IPS DF 6.9 (cell line): ENCODE measurements at regions not wholly inside any gene's neighbourhood (a gene's known extent, or its start where the extent isn't known, plus 50 kb on each side); places are given as distances from the start of the nearest gene placed in this dataset.

Experiments
- DNase-seq: peaks from one replicate; pipeline ENCODE4 v3.0.0-alpha.2; 2013; ENCODE audit warnings: low read depth, low spot score
- H3K27ac ChIP-seq: one replicate; pipeline ENCODE4 v1.5.1; 2013; ENCODE audit warnings: low read length, control low read depth
- H3K27me3 ChIP-seq: 2 replicates; pipeline ENCODE4 v1.6.1; 2013; ENCODE audit warnings: mild to moderate bottlenecking, low read length; ENCODE audit not compliant: control insufficient read depth, insufficient read depth
- H3K36me3 ChIP-seq: 2 replicates; pipeline ENCODE4 v1.6.1; 2013; ENCODE audit warnings: low read length; ENCODE audit not compliant: control insufficient read depth, insufficient read depth
- H3K4me1 ChIP-seq: 2 replicates; pipeline ENCODE4 v1.6.1; 2013; ENCODE audit warnings: low read length; ENCODE audit not compliant: control insufficient read depth, insufficient read depth
- H3K4me3 ChIP-seq: 2 replicates; pipeline ENCODE4 v1.5.1; 2013; ENCODE audit warnings: mild to moderate bottlenecking, low read length
- H3K9me3 ChIP-seq: 2 replicates; pipeline ENCODE4 v1.6.1; 2013; ENCODE audit warnings: low read length, inconsistent platforms; ENCODE audit not compliant: control insufficient read depth, insufficient read depth
- WGBS: extraction: QIAGEN DNeasy Blood & Tissue Kit; methylation state at CpG from one replicate; pipeline ENCODE4 v1.1.7; 2013; ENCODE audit warnings: mixed read lengths, missing lambda C conversion rate; ENCODE audit not compliant: insufficient read length, insufficient coverage; 5-methylcytosine and 5-hydroxymethylcytosine counted together

DNA sequence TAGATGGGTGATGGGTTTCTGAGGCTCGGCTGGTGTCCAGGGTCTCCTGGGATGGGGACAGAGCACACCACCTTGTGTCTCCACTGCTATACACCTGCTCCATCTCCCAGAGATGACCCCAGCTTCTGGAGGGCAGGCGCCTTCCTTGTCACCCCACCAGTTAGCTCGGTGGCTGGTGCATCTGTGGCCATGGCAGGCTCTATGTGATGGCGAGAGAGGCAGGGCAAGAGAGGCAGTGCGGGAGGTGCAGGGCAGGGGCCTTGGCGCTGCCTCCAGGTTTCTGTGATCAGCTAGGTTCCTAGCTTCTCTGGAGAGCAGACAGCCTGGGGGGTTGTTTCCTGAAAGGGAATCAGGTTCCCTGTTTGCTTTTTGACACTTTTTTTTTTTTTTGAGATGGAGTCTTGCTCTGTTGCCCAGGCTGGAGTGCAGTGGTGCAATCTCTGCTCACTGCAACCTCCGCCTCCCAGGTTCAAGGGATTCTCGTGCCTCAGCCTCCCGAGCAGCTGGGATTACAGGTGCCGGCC, 69.0 kb upstream of the ZNF536 start:
- DNase-seq: no peak
- Histone ChIP-seq H3K4me3 (no peak overlapping the region), H3K27ac (no peak overlapping the region), H3K27me3 (no peaks in the 10 kb centered on the region), H3K4me1 (no peaks in the 10 kb centered on the region), H3K36me3 (no peaks in the 10 kb centered on the region), H3K9me3 (no peaks in the 10 kb centered on the region)
- WGBS: no CpG with 5 or more reads among the region's 10 CpGs

DNA sequence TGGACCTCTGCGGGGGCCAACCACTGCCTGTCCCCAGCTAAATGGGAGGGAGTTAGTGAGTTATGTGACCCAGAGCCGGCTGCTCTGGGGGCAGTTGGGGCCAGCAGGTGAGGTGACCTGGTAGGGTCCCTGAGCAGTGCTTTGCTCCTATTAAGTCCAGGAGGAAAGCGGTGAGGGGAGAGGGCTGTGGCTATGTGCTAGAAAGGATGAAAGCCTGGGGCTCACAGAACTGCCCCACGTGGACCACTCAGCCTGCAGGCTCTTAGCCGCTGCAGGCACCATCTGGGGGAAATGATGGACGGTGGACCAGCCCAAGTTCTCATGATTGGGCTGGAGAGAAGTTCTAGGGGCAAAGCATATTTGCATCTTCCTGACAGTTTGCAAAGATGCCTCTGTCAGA, 67.6 kb upstream of the ZNF536 start:
- H3K4me1 ChIP-seq: no peaks in the 10 kb centered on the region
- H3K4me3 ChIP-seq: no peak overlapping the region
- no CpG with 5 or more reads among the region's 6 CpGs for WGBS
- no peaks in the 10 kb centered on the region for H3K9me3 ChIP-seq
- no peaks in the 10 kb centered on the region for H3K27me3 ChIP-seq
- H3K36me3 ChIP-seq: no peaks in the 10 kb centered on the region
- no peak overlapping the region for H3K27ac ChIP-seq
- DNase-seq: no peak

DNA sequence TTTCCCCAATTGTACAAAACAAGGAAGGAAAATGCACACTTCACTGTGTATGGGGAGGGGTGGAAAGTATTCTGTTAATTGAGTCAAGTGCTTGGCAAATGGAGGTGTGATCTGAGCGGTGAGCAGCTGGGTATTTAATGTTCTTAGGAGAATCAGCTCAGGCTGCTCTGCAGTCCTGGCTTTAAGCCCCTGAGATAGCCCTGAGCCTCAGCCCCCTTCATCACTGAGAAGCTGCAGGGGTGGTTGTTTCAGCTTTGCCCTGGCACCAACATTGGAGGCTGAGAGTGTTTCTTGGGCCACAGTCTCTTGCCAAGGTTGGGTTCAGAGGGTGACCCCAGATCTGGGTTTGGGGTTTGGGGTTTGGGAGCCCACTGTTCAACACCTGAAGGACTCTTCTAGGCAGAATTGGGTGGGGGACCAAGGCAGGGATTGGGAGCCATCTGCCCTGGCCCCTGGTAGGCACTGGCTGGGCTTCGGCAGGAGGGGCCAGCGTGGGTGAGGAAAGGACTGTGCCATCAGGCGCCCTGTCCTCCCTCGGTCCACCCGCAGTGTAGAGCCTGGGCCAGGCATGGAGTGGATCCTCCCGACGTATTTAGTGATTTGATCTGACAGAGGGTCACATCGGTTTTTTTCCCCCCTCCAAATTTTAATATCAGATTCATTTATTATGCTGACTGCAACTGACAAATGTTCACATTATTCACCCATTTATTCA, 66.7 kb upstream of the ZNF536 start:
- Histone ChIP-seq H3K9me3 (no peaks in the 10 kb centered on the region), H3K27ac (no peak overlapping the region), H3K4me1 (no peaks in the 10 kb centered on the region), H3K27me3 (no peaks in the 10 kb centered on the region), H3K36me3 (no peaks in the 10 kb centered on the region), H3K4me3 (no peak overlapping the region)
- DNase-seq: no peak
- WGBS: no CpG with 5 or more reads among the region's 9 CpGs

DNA sequence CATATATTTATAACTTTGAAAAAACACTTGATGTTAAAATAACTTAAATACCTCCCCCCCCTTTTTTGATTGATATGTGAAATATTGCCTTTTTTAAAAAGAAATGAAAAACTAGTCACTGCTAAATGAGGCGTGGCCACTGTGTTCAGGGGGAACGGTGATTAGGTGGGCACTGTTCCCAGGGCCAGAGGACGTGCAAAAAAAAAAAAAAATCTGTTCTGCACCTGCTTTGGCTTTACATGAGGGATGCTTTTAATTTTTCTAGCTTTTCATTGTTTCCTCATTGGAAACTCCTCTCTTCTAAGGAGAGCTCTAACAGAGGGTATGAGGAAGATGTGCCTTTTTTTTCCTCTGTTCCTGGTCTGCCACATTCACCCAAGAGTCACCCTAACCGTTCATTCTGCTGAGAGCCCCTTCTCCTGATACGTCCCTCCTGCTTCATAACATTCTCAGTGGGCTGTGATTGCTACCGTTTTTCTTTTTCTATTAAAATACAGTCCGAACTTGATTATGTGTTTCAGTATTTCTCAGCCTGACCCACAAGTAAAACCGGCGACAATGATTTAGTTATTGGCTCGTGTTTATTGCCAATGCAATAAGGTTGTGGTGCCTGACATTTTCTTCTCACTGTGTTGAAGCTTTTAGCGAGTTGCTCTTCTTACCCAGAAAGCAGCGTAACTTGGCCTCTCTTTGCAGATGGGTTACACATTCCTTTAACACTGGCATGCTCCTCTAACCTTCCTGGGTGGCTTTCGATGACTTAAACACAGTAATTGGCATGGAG, 64.8 kb upstream of the ZNF536 start:
- no peak for DNase-seq
- Histone ChIP-seq H3K4me3 (no peak overlapping the region), H3K27ac (no peak overlapping the region), H3K4me1 (no peaks in the 10 kb centered on the region), H3K27me3 (no peaks in the 10 kb centered on the region), H3K9me3 (no peaks in the 10 kb centered on the region), H3K36me3 (no peaks in the 10 kb centered on the region)
- WGBS: no CpG with 5 or more reads among the region's 13 CpGs

DNA sequence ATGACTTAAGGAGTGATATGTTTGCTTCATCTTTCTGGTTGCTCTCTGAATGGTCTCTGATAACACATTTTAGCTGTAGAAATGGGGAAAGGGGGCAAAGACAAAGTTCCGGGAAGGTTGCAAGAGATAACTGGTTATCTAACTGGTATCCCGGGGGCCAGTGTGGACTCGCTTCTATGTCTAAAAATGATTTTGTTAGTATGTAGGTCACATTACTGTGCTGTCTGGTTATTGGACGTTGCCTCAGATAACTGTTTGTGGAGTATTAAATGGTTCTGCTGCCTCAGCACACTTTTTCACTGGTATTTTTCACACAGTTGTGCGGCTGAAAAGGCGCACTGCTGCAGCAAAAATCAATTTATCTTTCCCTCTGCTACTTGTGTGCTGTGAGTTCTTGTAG, 63.0 kb upstream of the ZNF536 start:
- no peaks in the 10 kb centered on the region for H3K9me3 ChIP-seq
- H3K4me3 ChIP-seq: no peak overlapping the region
- no peaks in the 10 kb centered on the region for H3K27me3 ChIP-seq
- DNase-seq: no peak
- WGBS: no CpG with 5 or more reads among the region's 6 CpGs
- H3K27ac ChIP-seq: no peak overlapping the region
- no peaks in the 10 kb centered on the region for H3K36me3 ChIP-seq
- no peaks in the 10 kb centered on the region for H3K4me1 ChIP-seq

DNA sequence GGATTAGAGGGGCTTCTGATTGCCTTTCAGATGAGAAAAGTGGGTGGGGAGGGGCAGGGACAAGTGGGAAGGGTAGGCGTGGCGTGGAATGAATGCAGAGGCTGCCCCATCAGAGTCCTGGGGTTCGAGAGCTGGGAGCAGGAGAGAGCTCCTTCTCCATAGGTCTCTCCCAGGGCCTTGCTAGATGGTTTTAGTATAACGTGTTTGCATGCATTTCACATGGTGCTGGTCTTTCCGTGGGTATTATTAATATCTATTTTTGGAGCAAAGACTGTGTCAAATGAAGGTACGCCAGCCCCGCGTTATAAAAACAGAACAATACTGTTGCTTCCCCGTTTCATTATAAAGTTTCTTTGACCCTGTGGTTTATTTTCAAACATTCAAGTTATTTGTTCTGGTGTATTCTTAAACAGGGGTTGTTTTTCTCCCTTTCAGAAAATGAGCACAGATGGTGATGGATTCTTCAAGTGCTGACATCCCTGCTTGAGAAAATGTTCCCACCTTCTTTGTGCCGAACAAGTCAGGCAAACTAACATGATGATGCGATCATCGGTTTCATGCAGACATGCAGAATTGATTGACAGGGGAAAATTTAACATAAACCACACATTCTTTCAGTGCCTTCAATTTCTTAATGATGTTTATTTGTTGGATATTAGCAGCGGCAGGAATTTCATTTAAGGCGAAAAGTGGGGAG, 62.1 kb upstream of the ZNF536 start:
- no peak overlapping the region for H3K27ac ChIP-seq
- no peak for DNase-seq
- no CpG with 5 or more reads among the region's 14 CpGs for WGBS

DNA sequence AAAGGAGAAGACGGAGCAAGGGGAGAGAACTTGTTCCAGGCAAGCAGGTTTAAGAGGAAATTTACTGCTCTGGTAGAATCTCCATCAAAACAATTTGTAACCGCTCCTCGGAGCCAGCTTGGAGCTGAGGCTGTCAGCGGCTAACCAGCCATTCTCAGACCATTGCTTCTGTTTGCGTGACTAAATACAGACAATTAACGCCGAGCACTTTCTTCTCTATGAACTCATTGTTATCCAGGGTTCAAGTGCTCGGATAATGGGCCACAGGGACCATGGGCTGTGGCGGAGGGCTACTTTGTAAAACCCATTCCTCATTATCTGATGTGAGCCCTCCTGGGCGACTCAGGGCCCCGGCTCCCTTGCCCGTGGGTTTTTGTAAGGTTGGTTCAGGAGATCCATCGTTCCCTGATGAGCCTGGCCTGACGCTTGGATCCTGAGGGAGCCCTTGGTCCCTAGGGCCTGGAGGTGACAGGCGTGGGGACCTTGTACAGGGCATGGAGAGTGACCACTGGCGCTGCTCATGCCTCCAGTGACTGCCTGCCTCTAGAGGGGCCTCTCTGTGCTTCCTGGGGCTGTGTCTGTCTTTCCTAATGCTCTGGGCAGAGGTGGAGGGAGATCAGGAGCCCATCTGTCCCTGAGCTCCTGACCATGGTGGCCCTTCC, 61.5 kb upstream of the ZNF536 start:
- Histone ChIP-seq H3K36me3 (no peaks in the 10 kb centered on the region), H3K4me3 (no peak overlapping the region), H3K4me1 (no peaks in the 10 kb centered on the region), H3K27me3 (no peaks in the 10 kb centered on the region), H3K27ac (no peak overlapping the region), H3K9me3 (no peaks in the 10 kb centered on the region)
- no CpG with 5 or more reads among the region's 16 CpGs for WGBS
- no peak for DNase-seq

More for the DNA sequence above, 62.1 kb upstream of the ZNF536 start:
- Histone ChIP-seq H3K4me3 (no peak overlapping the region), H3K4me1 (no peaks in the 10 kb centered on the region), H3K9me3 (no peaks in the 10 kb centered on the region), H3K36me3 (no peaks in the 10 kb centered on the region), H3K27me3 (no peaks in the 10 kb centered on the region)

DNA sequence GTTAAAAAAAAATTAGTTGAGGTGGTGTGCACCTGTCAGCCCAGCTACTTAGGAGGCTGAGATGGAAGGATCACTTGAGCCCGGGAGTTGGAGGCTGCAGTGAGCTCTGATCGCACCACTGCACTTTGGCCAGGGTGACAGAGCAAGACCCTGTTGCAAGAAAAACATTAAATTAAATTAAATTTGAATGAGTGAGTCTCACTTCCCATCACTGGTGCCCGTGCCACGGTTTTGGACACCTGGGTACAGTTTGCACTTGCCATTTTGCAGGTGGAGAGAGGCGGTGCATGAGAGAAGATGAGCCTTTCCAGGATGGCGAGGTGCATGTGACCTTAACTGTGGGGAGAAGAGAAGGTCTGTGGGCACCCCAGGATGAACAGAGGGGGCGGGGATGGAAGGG, 60.3 kb upstream of the ZNF536 start:
- Histone ChIP-seq H3K27ac (no peak overlapping the region), H3K27me3 (no peaks in the 10 kb centered on the region), H3K36me3 (no peaks in the 10 kb centered on the region), H3K4me1 (no peaks in the 10 kb centered on the region), H3K9me3 (no peaks in the 10 kb centered on the region), H3K4me3 (no peak overlapping the region)
- DNase-seq: no peak
- WGBS: no CpG with 5 or more reads among the region's 7 CpGs

DNA sequence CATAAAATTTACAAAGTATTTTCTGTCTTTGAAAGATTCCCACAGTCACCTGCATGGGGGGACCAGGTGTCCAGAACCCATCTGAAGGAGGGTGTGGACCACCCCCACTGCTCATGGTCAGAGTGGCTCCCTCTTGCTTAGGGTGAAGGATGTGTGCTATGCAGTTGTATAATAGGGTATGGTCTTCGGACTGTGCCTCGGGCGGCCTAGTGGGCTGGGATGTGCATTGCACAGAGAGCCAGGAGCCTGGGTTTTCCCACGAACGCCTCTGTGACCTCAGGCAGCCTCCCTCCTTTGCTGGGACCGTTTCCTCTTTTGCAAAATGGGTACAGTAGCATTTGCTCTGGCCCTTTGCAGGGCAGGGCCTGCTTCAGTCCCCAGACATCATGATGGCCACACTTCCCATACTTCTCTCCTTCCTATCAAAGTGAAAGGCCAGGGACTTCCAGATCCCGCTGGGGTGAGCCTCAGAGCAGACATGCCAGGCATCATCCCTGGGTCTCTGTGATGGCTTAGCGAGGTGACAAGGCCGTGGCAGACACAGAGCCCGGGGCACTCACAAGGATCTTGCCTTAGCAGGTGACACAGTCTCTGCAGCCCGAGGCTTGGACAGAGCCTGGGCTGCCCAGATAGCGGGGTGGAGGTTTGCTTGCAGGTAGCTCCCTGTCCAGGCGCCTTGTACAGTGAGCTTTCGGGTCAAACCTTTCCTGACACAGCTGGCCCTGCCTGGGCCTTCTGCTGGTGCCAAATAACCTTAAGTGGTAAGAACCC, 59.4 kb upstream of the ZNF536 start:
- Histone ChIP-seq H3K36me3 (no peaks in the 10 kb centered on the region), H3K27ac (no peak overlapping the region), H3K9me3 (no peaks in the 10 kb centered on the region), H3K4me3 (no peak overlapping the region), H3K4me1 (no peaks in the 10 kb centered on the region), H3K27me3 (no peaks in the 10 kb centered on the region)
- no peak for DNase-seq
- WGBS: no CpG with 5 or more reads among the region's 14 CpGs
